HG03060 (cell line): ENCODE measurements at regions not wholly inside any gene's neighbourhood (a gene's known extent, or its start where the extent isn't known, plus 50 kb on each side); places are given as distances from the start of the nearest gene placed in this dataset.
"Not testable (repeated sequence)": the region's sequence is repeated elsewhere in the genome, so short reads cannot be mapped to it uniquely, and the experiment has no call there.

Experiments used
- ATAC-seq: cut with Tn5 transposase; IDR thresholded peaks from one replicate; pipeline ENCODE4 v1.9.1; 2021; ENCODE audit warnings: low read depth, moderate number of reproducible peaks; ENCODE audit not compliant: unreplicated experiment

- no peak for ATAC-seq
These were observed 397.4 kb downstream of the OTOL1 start for GRCh38 chr3:161893972-161894371.

GRCh38 chr3:161894657-161895056, 398.0 kb downstream of the OTOL1 start:
- ATAC-seq, result no peak

GRCh38 chr3:161905520-161906132, 409.0 kb downstream of the OTOL1 start:
- no peak for ATAC-seq

- no peak for ATAC-seq
These were observed 417.3 kb downstream of the OTOL1 start for GRCh38 chr3:161913786-161914389.

- ATAC-seq, result no peak
These were observed 418.3 kb downstream of the OTOL1 start for GRCh38 chr3:161914703-161915417.

- no peak for ATAC-seq
These were observed 418.8 kb downstream of the OTOL1 start for GRCh38 chr3:161915418-161915750.

- ATAC-seq, result no peak
These were observed 423.6 kb downstream of the OTOL1 start for GRCh38 chr3:161920196-161920595.

- ATAC-seq, result no peak
These were observed 429.2 kb downstream of the OTOL1 start for GRCh38 chr3:161925749-161926360.

GRCh38 chr3:161927131-161927530, 430.5 kb downstream of the OTOL1 start:
- ATAC-seq, result no peak

GRCh38 chr3:161939918-161940620, 443.5 kb downstream of the OTOL1 start:
- ATAC-seq, result no peak

GRCh38 chr3:161940621-161940965, 444.0 kb downstream of the OTOL1 start:
- ATAC-seq, result no peak

- no peak for ATAC-seq
These were observed 445.3 kb downstream of the OTOL1 start for GRCh38 chr3:161941891-161942290.

- not testable (repeated sequence) for ATAC-seq
These were observed 447.3 kb downstream of the OTOL1 start for GRCh38 chr3:161943801-161944345.

- ATAC-seq, result no peak
These were observed 449.9 kb downstream of the OTOL1 start for GRCh38 chr3:161946443-161946960.

GRCh38 chr3:161950318-161950868, 453.8 kb downstream of the OTOL1 start:
- no peak for ATAC-seq

- ATAC-seq, result no peak
These were observed 460.9 kb downstream of the OTOL1 start for GRCh38 chr3:161957467-161957866.

GRCh38 chr3:161964857-161965256, 468.2 kb downstream of the OTOL1 start:
- no peak for ATAC-seq

- no peak for ATAC-seq
These were observed 473.3 kb downstream of the OTOL1 start for GRCh38 chr3:161969867-161970266.

GRCh38 chr3:161975201-161975600, 478.6 kb downstream of the OTOL1 start:
- no peak for ATAC-seq

- ATAC-seq, result peak; percentile 58
These were observed 480.5 kb downstream of the OTOL1 start for GRCh38 chr3:161977063-161977462.
